Peyer's patch (tissue), 4 donors: ENCODE measurements at regions not wholly inside any gene's neighbourhood (a gene's known extent, or its start where the extent isn't known, plus 50 kb on each side); places are given as distances from the start of the nearest gene placed in this dataset.

Experiments
- CTCF ChIP-seq, 6 experiments: fragments of 450-650 bp in 4 of 6; fragments of 200-600 bp in 2 of 6; sonication (generic) in 1 of 6; IDR thresholded peaks; one replicate each; pipeline ENCODE4 v1.5.1; 2017 to 2019; ENCODE audit warnings: antibody characterized with exemption in 6 of 6, mild to moderate bottlenecking in 3 of 6, moderate library complexity in 1 of 6
- POLR2A ChIP-seq, 2 donors: fragments of 450-650 bp; IDR thresholded peaks; one replicate each; pipeline ENCODE4 v1.5.1; 2017; ENCODE audit warnings: antibody characterized with exemption in 2 of 2, mild to moderate bottlenecking in 2 of 2, moderate library complexity in 2 of 2

GRCh38 chr13:97058926-97059325, 64.7 kb upstream of the OXGR1 start:
- TF ChIP-seq CTCF (IDR thresholded peaks at IDR 0.05) (no peak), POLR2A (IDR thresholded peaks at IDR 0.05) (no peak)
